Suprapubic skin (tissue), 4 donors: ENCODE measurements at regions not wholly inside any gene's neighbourhood (a gene's known extent, or its start where the extent isn't known, plus 50 kb on each side); places are given as distances from the start of the nearest gene placed in this dataset.

Source experiments
- DNase-seq, 2 donors: peaks; one replicate each; pipeline ENCODE4 v3.0.0-alpha.2; 2019; ENCODE audit warnings: low spot score in 2 of 2
- H3K27ac ChIP-seq: fragments of 200-600 bp; sonication (generic); one replicate; pipeline ENCODE4 v1.5.1; 2019
- H3K27me3 ChIP-seq: fragments of 200-600 bp; sonication (generic); one replicate; pipeline ENCODE4 v1.5.1; 2019
- H3K36me3 ChIP-seq: fragments of 200-600 bp; sonication (generic); one replicate; pipeline ENCODE4 v1.5.1; 2019
- H3K4me1 ChIP-seq: fragments of 200-600 bp; sonication (generic); one replicate; pipeline ENCODE4 v1.5.1; 2019
- H3K4me3 ChIP-seq: fragments of 200-600 bp; sonication (generic); one replicate; pipeline ENCODE4 v1.5.1; 2019; ENCODE audit warnings: mild to moderate bottlenecking
- H3K9me3 ChIP-seq: fragments of 200-600 bp; sonication (generic); one replicate; pipeline ENCODE4 v1.5.1; 2019
- CTCF ChIP-seq, 2 donors: fragments of 200-600 bp in 1 of 2; fragments of 450-650 bp in 1 of 2; sonication (generic) in 1 of 2; IDR thresholded peaks; one replicate each; pipeline ENCODE4 v1.5.1; 2016 to 2019; ENCODE audit warnings: antibody characterized with exemption in 2 of 2, mild to moderate bottlenecking in 1 of 2, moderate library complexity in 1 of 2
- EP300 ChIP-seq: sonication (generic); formaldehyde crosslinking; IDR thresholded peaks from one replicate; pipeline ENCODE4 v1.6.1; 2017; ENCODE audit warnings: antibody characterized with exemption
- POLR2A ChIP-seq, 2 donors: fragments of 450-650 bp; IDR thresholded peaks; one replicate each; pipeline ENCODE4 v1.6.1; 2017; ENCODE audit warnings: antibody characterized with exemption in 2 of 2, mild to moderate bottlenecking in 2 of 2, moderate library complexity in 2 of 2
- POLR2AphosphoS5 ChIP-seq, 3 donors: sonication (generic); formaldehyde crosslinking; IDR thresholded peaks; one replicate each; pipeline ENCODE4 v1.6.1; 2017; ENCODE audit warnings: antibody characterized with exemption in 3 of 3
- WGBS: methylation state at CpG from one replicate; pipeline ENCODE4 v1.1.5; 2018; 5-methylcytosine and 5-hydroxymethylcytosine counted together

DNA sequence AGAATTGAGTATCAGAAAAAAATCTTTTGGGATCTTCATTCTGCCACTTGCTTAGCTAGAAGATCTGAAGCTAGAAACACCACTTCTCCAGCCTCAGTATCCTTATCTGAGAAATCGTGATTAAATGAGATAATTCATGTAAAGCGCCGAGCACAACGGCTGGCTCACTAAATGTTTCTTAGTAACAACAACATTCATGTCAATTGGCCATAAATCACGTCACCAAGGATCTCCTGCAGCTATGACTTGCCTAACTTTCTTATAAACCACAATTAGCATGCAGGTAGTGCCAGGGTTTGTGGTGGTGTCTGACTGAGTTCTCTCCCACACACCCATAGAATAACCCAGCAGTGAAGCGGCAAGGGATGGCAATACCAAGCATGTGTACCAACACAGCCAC is 501.3 kb downstream of the EFNB2 start:
- H3K9me3 ChIP-seq, result no peaks in the 10 kb centered on the region
- no peak overlapping the region for H3K4me3 ChIP-seq
- peaks cover 11% of the 10 kb centered on the region for H3K4me1 ChIP-seq
- TF ChIP-seq POLR2AphosphoS5 (IDR thresholded peaks at IDR 0.05), result no peak
- no peak for TF ChIP-seq CTCF (IDR thresholded peaks at IDR 0.05)
- no peak for TF ChIP-seq EP300
- no peak for TF ChIP-seq POLR2A (IDR thresholded peaks at IDR 0.05)
- H3K27me3 ChIP-seq, result no peaks in the 10 kb centered on the region
- no peak overlapping the region for H3K27ac ChIP-seq
- 55% methylated on average over 6 of the region's 6 CpGs for WGBS
- no peaks in the 10 kb centered on the region for H3K36me3 ChIP-seq
- no peak for DNase-seq

DNA sequence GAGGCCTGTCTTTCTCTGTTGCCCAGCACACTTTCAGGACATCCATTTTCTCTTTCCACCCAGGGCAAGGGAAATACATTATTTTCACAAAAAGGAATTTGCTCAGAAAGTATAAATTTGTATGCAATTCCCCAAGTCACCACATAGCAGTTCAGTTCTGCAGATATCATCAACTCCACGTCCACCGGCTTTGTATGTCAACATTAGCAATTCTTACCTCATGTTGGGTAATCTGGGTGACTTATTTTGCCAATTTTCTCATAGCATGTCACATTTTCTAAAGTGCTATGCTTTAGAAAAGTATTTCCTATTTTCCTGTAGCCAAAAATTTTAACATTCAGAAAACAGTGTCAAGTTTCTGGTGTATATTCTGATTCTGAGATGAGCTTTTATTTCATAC is 501.8 kb downstream of the EFNB2 start:
- Histone ChIP-seq H3K27ac (no peak overlapping the region), H3K27me3 (no peaks in the 10 kb centered on the region), H3K36me3 (no peaks in the 10 kb centered on the region), H3K4me3 (no peak overlapping the region), H3K4me1 (peaks cover 11% of the 10 kb centered on the region), H3K9me3 (no peaks in the 10 kb centered on the region)
- TF ChIP-seq CTCF (IDR thresholded peaks at IDR 0.05), result no peak
- TF ChIP-seq EP300, result no peak
- TF ChIP-seq POLR2A (IDR thresholded peaks at IDR 0.05), result no peak
- TF ChIP-seq POLR2AphosphoS5 (IDR thresholded peaks at IDR 0.05), result no peak
- DNase-seq, result no peak
- 39% methylated on average over 2 of the region's 2 CpGs for WGBS

DNA sequence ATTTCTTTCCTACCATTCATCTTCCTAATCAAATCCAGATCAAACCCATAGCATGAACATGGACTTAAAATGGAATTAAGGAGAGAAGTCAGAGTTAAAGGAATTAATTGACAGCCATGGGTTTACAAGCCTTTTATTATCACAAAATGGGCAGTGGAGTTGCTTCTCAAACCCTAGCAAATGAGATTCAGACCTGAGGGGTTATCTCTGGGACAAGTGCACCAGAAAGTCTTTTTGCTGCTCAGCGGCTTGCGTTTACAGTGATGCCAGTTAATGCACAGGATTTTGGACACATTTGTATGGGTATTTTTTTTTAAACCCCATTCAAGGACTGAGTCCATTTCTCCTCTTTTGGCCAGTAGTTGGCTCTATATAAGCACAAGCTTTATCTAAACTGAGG is 503.0 kb downstream of the EFNB2 start:
- Histone ChIP-seq H3K9me3 (no peaks in the 10 kb centered on the region), H3K4me3 (no peak overlapping the region), H3K36me3 (no peaks in the 10 kb centered on the region), H3K27ac (no peak overlapping the region), H3K4me1 (peaks cover 11% of the 10 kb centered on the region), H3K27me3 (no peaks in the 10 kb centered on the region)
- WGBS, result 93% methylated on average over 2 of the region's 2 CpGs
- no peak for DNase-seq
- no peak for TF ChIP-seq POLR2A (IDR thresholded peaks at IDR 0.05)
- no peak for TF ChIP-seq POLR2AphosphoS5 (IDR thresholded peaks at IDR 0.05)
- TF ChIP-seq CTCF (IDR thresholded peaks at IDR 0.05), result no peak
- no peak for TF ChIP-seq EP300

DNA sequence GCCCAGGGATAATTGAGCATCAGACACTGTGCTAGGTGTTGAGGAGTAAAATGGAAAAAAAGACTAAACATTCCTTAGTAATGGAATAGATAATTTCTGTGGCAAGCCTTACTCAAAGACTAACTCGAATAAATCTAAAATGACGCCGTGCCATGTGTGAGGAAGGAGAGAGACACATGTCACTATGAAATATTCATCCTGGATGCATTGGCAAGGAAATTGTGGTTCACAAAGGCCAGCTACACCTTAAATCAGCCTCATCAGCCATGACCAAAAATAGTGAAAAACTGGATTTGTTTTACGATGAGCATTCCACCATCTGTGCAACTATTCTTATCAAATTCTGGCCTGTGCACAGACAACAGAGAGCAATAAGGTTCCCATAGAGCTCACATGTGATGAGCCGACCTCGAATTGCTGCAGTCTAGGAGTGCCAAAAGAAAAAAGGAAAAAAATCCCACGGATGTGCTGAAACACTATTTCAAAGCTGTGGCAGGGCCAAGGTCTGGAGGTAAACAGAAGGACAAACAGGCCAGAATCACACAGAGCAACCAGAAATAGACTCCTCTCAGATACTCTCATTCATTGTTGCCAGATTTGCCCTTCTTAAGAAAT is 505.7 kb downstream of the EFNB2 start:
- Histone ChIP-seq H3K4me3 (no peak overlapping the region), H3K4me1 (peaks cover 11% of the 10 kb centered on the region), H3K27ac (no peak overlapping the region), H3K9me3 (no peaks in the 10 kb centered on the region), H3K27me3 (no peaks in the 10 kb centered on the region), H3K36me3 (no peaks in the 10 kb centered on the region)
- DNase-seq, result no peak
- TF ChIP-seq EP300 (no peak), POLR2AphosphoS5 (IDR thresholded peaks at IDR 0.05) (no peak), CTCF (IDR thresholded peaks at IDR 0.05) (no peak), POLR2A (IDR thresholded peaks at IDR 0.05) (no peak)
- WGBS, result 77% methylated on average over 7 of the region's 7 CpGs

DNA sequence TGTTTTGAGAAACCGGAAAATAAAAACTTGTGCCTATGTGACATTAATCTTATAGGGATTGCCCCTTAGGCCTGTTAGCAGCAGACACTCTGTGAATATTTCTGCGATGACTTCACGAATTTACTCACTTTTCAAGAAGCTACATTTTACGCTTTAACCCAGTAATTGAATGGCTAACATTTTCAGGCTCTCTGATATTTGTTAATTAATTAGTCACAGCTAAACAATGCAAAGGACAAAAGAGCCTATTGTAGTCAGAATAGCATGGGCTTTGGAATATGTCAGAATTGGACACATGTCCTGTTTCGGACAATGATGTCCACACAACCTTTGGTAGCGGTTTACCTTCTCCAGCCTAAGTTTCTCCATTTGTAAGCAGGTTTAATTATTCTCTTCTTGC is 506.6 kb downstream of the EFNB2 start:
- H3K4me3 ChIP-seq, result no peak overlapping the region
- WGBS, result 79% methylated on average over 6 of the region's 6 CpGs
- no peak for TF ChIP-seq CTCF (IDR thresholded peaks at IDR 0.05)
- no peak for TF ChIP-seq EP300
- TF ChIP-seq POLR2AphosphoS5 (IDR thresholded peaks at IDR 0.05), result no peak
- no peak for TF ChIP-seq POLR2A (IDR thresholded peaks at IDR 0.05)
- no peak for DNase-seq
- H3K27me3 ChIP-seq, result no peaks in the 10 kb centered on the region
- H3K27ac ChIP-seq, result no peak overlapping the region
- H3K9me3 ChIP-seq, result no peaks in the 10 kb centered on the region
- no peaks in the 10 kb centered on the region for H3K36me3 ChIP-seq
- peaks cover 3% of the 10 kb centered on the region for H3K4me1 ChIP-seq
